ENCODE measurements at regions not wholly inside any gene's neighbourhood (a gene's known extent, or its start where the extent isn't known, plus 50 kb on each side); places are given as distances from the start of the nearest gene placed in this dataset.

GRCh38 chr2:78262713-78263375, 740.7 kb upstream of the LRRTM4 start:
- TF ChIP-seq POLR2A (IDR thresholded peaks at IDR 0.05), result no peak
- TF ChIP-seq, protein P1, sequence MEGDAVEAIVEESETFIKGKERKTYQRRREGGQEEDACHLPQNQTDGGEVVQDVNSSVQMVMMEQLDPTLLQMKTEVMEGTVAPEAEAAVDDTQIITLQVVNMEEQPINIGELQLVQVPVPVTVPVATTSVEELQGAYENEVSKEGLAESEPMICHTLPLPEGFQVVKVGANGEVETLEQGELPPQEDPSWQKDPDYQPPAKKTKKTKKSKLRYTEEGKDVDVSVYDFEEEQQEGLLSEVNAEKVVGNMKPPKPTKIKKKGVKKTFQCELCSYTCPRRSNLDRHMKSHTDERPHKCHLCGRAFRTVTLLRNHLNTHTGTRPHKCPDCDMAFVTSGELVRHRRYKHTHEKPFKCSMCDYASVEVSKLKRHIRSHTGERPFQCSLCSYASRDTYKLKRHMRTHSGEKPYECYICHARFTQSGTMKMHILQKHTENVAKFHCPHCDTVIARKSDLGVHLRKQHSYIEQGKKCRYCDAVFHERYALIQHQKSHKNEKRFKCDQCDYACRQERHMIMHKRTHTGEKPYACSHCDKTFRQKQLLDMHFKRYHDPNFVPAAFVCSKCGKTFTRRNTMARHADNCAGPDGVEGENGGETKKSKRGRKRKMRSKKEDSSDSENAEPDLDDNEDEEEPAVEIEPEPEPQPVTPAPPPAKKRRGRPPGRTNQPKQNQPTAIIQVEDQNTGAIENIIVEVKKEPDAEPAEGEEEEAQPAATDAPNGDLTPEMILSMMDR (IDR thresholded peaks at IDR 0.05), result no peak
- Histone ChIP-seq H3K9me3 (no peaks in the 10 kb centered on the region), H3K27ac (no peak overlapping the region), H3K36me3 (ENCODE audit: low read depth, missing control alignments) (no peaks in the 10 kb centered on the region), H3K27me3 (no peaks in the 10 kb centered on the region), H3K4me3 (no peak overlapping the region), H3K4me1 (no peaks in the 10 kb centered on the region)
- intact Hi-C loops (cut with DNase I; ENCODE audit: low total_unique reads), result no loop called here
- 82 to 88% methylated on average over 2 of the region's 2 CpGs for WGBS, 2 donors
- DNase-seq, result no peak

DNA sequence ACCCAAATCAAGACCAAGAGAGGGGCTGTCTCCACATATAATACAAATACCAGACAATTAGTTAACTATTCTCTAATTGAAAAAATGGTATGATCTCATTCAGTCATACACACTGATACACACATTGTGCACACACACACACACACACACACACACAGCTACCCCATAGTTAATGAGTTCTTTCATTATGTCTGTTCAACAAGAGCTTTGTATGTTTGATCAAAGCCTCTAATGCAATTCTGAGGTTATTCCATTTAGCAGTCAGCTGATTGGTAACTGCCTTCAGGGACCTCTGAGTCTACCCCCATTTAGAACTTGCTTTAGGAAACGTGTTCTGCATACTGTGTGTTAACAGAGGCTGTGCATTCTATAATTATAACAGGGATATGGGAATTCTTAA, 741.4 kb upstream of the LRRTM4 start:
- H3K27ac ChIP-seq, result no peak overlapping the region
- H3K27me3 ChIP-seq, result no peaks in the 10 kb centered on the region
- no peaks in the 10 kb centered on the region for H3K4me1 ChIP-seq
- intact Hi-C loops (cut with DNase I; ENCODE audit: low total_unique reads), result no loop called here
- TF ChIP-seq, protein P1 (IDR thresholded peaks at IDR 0.05), result no peak
- no peak for TF ChIP-seq POLR2A (IDR thresholded peaks at IDR 0.05)
- H3K9me3 ChIP-seq, result no peaks in the 10 kb centered on the region
- H3K36me3 ChIP-seq (ENCODE audit: low read depth, missing control alignments), result no peaks in the 10 kb centered on the region
- no peak for DNase-seq
- 56 to 67% methylated on average over 1 of the region's 1 CpG for WGBS, 2 donors
- no peak overlapping the region for H3K4me3 ChIP-seq

GRCh38 chr2:78264130-78264529, 742.0 kb upstream of the LRRTM4 start:
- intact Hi-C loops (cut with DNase I; ENCODE audit: low total_unique reads), result no loop called here
- WGBS, 2 donors, result 78 to 91% methylated on average over 2 of the region's 2 CpGs

DNA sequence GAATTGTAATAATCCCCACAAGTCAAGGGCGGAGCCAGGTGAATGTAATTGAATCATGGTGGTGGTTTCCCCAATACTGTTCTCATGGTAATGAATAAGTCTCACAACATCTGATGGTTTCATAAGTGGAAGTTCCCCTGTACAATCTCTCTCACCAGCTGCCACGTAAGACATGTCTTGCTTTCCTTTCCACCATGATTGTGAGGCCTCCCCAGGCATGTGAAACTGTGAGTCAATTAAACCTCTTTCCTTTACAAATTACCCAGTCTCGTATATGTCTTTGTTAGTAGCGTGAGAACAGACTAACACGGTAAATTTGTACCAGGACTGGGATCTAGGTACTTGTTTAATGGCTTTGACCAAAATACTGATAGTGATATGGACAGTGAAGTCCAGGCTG, 744.3 kb upstream of the REG3G start:
- no peak for TF ChIP-seq POLR2A (IDR thresholded peaks at IDR 0.05)
- TF ChIP-seq, protein P1 (IDR thresholded peaks at IDR 0.05), result no peak
- intact Hi-C loops (cut with DNase I; ENCODE audit: low total_unique reads), result no loop called here
- Histone ChIP-seq H3K4me1 (no peaks in the 10 kb centered on the region), H3K27ac (no peak overlapping the region), H3K4me3 (no peak overlapping the region), H3K27me3 (no peaks in the 10 kb centered on the region), H3K9me3 (no peaks in the 10 kb centered on the region), H3K36me3 (ENCODE audit: low read depth, missing control alignments) (no peaks in the 10 kb centered on the region)
- no peak for DNase-seq
- 86 to 90% methylated on average over 5 of the region's 5 CpGs for WGBS, 2 donors

More at GRCh38 chr2:78264130-78264529, 742.0 kb upstream of the LRRTM4 start:
- no peak for DNase-seq
- no peak overlapping the region for H3K4me3 ChIP-seq
- no peak overlapping the region for H3K27ac ChIP-seq
- H3K36me3 ChIP-seq (ENCODE audit: low read depth, missing control alignments), result no peaks in the 10 kb centered on the region
- TF ChIP-seq, protein P1 (IDR thresholded peaks at IDR 0.05), result no peak
- TF ChIP-seq POLR2A (IDR thresholded peaks at IDR 0.05), result no peak
- H3K27me3 ChIP-seq, result no peaks in the 10 kb centered on the region
- no peaks in the 10 kb centered on the region for H3K9me3 ChIP-seq
- no peaks in the 10 kb centered on the region for H3K4me1 ChIP-seq

DNA sequence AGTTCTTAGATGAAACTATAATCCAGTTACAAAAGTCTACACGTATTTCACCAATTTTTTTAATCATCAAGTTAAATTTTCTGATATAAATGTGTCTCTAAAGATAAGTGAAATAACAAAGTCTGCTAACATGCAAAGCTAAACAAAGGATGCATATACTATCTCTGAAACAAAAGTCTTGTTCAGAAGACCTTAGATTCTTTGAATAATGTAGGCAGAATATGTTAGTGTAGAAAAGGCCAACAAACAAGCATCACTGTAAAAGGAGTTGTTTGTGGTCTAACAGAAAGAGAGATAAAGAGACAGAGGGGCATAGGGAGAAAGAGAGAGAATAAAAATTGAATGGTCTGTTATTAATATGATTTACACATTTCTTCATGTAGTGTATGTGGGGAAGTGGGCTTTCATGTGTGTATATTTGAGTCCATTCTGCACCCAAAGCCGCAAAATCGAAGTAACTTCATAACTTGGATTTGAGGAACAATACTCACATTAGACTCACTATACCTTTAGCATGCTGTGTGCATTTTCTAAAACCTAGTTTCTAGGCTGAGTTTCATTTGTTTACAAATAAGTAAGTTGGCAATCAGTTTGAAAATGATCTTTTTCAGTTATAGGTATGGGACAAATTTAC, 734.8 kb upstream of the REG3G start:
- H3K9me3 ChIP-seq, result no peaks in the 10 kb centered on the region
- TF ChIP-seq, protein P1 (IDR thresholded peaks at IDR 0.05), result no peak
- no peak for TF ChIP-seq POLR2A (IDR thresholded peaks at IDR 0.05)
- H3K4me1 ChIP-seq, result no peaks in the 10 kb centered on the region
- 80 to 83% methylated on average over 3 of the region's 3 CpGs for WGBS, 2 donors
- intact Hi-C loops (cut with DNase I; ENCODE audit: low total_unique reads), result no loop called here
- DNase-seq, result no peak
- H3K36me3 ChIP-seq (ENCODE audit: low read depth, missing control alignments), result no peaks in the 10 kb centered on the region
- H3K4me3 ChIP-seq, result no peak overlapping the region
- no peaks in the 10 kb centered on the region for H3K27me3 ChIP-seq
- H3K27ac ChIP-seq, result no peak overlapping the region

Data from testis (tissue), 2 donors.